GM12891 (cell line): ENCODE measurements at regions not wholly inside any gene's neighbourhood (a gene's known extent, or its start where the extent isn't known, plus 50 kb on each side); places are given as distances from the start of the nearest gene placed in this dataset.

ENCODE experiments used
- POLR2AphosphoS5 ChIP-seq: IDR thresholded peaks from 2 replicates; pipeline ENCODE4 v1.6.1; 2011; ENCODE audit warnings: low read depth, low read length, control low read depth
- POU2F2 ChIP-seq: IDR thresholded peaks from 2 replicates; pipeline ENCODE4 v1.6.1; 2011; ENCODE audit warnings: low read depth, mild to moderate bottlenecking, control low read depth, low read length, moderate library complexity

DNA sequence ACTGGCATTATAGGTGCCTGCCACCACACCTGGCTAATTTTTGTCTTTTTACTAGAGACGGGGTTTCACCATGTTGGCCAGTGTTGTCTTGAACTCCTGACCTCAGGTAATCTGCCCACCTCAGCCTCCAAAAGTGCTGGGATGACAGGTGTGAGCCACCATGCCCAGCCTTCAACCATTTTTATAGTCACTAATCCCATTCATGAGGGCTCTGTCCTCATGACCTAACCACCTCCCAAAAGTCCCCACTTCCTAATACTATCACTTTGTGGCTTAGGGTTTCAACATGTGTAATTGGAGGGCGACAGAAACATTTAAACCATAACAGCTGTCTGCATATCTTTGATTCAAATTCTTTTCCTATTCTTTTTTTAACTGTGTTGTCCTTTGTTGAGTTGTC lies 229.6 kb upstream of the AGA start:
- no peak for TF ChIP-seq POLR2AphosphoS5
- TF ChIP-seq POU2F2, result no peak
